Neural progenitor cell (in vitro differentiated cells): ENCODE measurements at regions not wholly inside any gene's neighbourhood (a gene's known extent, or its start where the extent isn't known, plus 50 kb on each side); places are given as distances from the start of the nearest gene placed in this dataset.

Source experiments
- DNase-seq: peaks from one replicate; pipeline ENCODE4 v3.0.0-alpha.2; 2016; ENCODE audit warnings: low spot score
- H2AFZ ChIP-seq: fragments of 200-600 bp; sonication (generic); replicated peaks from 2 replicates; pipeline ENCODE4 v1.6.1; 2016; ENCODE audit warnings: antibody characterized with exemption
- H3F3A ChIP-seq: fragments of 200-600 bp; sonication (generic); 2 replicates; pipeline ENCODE4 v1.6.1; 2016; ENCODE audit warnings: antibody characterized with exemption, low read depth
- H3K27ac ChIP-seq: fragments of 200-600 bp; sonication (generic); 2 replicates; pipeline ENCODE4 v1.5.1; 2016; ENCODE audit warnings: mild to moderate bottlenecking
- H3K27me3 ChIP-seq: fragments of 200-600 bp; sonication (generic); 2 replicates; pipeline ENCODE4 v1.6.1; 2016; ENCODE audit warnings: mild to moderate bottlenecking, moderate library complexity
- H3K36me3 ChIP-seq: fragments of 200-600 bp; sonication (generic); 2 replicates; pipeline ENCODE4 v1.5.1; 2016
- H3K4me1 ChIP-seq: fragments of 200-600 bp; sonication (generic); 2 replicates; pipeline ENCODE4 v1.6.1; 2016; ENCODE audit warnings: mixed run types
- H3K4me2 ChIP-seq: fragments of 200-600 bp; sonication (generic); 2 replicates; pipeline ENCODE4 v1.6.1; 2016
- H3K4me3 ChIP-seq: fragments of 200-600 bp; sonication (generic); 2 replicates; pipeline ENCODE4 v1.5.1; 2016
- H3K79me2 ChIP-seq: fragments of 200-600 bp; sonication (generic); 2 replicates; pipeline ENCODE4 v1.6.1; 2016; ENCODE audit warnings: low read depth
- H3K9ac ChIP-seq: fragments of 200-600 bp; sonication (generic); 2 replicates; pipeline ENCODE4 v1.6.1; 2016
- H3K9me3 ChIP-seq: fragments of 200-600 bp; sonication (generic); 2 replicates; pipeline ENCODE4 v1.5.1; 2016; ENCODE audit warnings: low read depth
- H4K20me1 ChIP-seq: fragments of 200-600 bp; sonication (generic); 2 replicates; pipeline ENCODE4 v1.6.1; 2016; ENCODE audit warnings: low read depth
- H3K27ac Mint-ChIP-seq: 3 replicates; pipeline ENCODE4 v1.8.0; 2021; ENCODE audit warnings: mixed read lengths
- H3K27me3 Mint-ChIP-seq: 2 replicates; pipeline ENCODE4 v1.8.0; 2022; ENCODE audit warnings: low read depth, mild to moderate bottlenecking, inconsistent platforms, moderate library complexity, mixed read lengths; ENCODE audit not compliant: insufficient read depth
- H3K36me3 Mint-ChIP-seq: 3 replicates; pipeline ENCODE4 v1.8.0; 2021; ENCODE audit warnings: mixed read lengths
- H3K4me1 Mint-ChIP-seq: 3 replicates; pipeline ENCODE4 v1.8.0; 2021; ENCODE audit warnings: mixed read lengths
- H3K4me3 Mint-ChIP-seq: 3 replicates; pipeline ENCODE4 v1.8.0; 2021; ENCODE audit warnings: mild to moderate bottlenecking, moderate library complexity, mixed read lengths
- H3K9me3 Mint-ChIP-seq: 3 replicates; pipeline ENCODE4 v1.8.0; 2020; ENCODE audit warnings: mixed read lengths
- EZH2 ChIP-seq: fragments of 200-600 bp; sonication (generic); IDR thresholded peaks from 2 replicates; pipeline ENCODE4 v1.6.1; 2017; ENCODE audit warnings: antibody characterized with exemption, mild to moderate bottlenecking, moderate library complexity
- EZH2phosphoT487 ChIP-seq: fragments of 200-600 bp; sonication (generic); IDR thresholded peaks from 2 replicates; pipeline ENCODE4 v1.6.1; 2017; ENCODE audit warnings: antibody characterized with exemption
- TF ChIP-seq, protein P1 (sequence below): fragments of 200-600 bp; sonication (generic); IDR thresholded peaks from 2 replicates; pipeline ENCODE4 v1.5.1; 2017; ENCODE audit warnings: antibody characterized with exemption, mild to moderate bottlenecking

DNA sequence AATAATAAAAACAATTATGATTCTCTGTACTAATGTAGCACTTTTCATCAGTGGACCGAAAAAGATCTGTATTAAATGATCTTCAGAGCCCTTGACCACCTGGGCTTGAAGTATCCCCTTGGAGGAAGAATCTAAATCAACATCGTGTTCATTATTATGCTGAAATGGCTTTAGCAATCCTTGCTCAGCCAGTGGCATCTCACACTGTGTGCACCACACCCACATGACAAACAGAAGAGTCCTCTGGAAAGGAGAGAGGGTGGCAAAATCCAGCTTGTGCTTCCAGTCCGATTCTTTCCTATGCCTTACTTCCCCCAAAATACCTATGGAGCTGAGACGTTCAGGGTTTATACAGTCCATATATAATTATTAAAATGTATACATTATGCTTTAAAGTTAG lies 318.5 kb upstream of the RUNX1 start:
- no peaks in the 10 kb centered on the region for H3K79me2 ChIP-seq
- H3K27me3 ChIP-seq = no peaks in the 10 kb centered on the region
- TF ChIP-seq EZH2 = no peak
- no peak for TF ChIP-seq EZH2phosphoT487
- TF ChIP-seq, protein P1, sequence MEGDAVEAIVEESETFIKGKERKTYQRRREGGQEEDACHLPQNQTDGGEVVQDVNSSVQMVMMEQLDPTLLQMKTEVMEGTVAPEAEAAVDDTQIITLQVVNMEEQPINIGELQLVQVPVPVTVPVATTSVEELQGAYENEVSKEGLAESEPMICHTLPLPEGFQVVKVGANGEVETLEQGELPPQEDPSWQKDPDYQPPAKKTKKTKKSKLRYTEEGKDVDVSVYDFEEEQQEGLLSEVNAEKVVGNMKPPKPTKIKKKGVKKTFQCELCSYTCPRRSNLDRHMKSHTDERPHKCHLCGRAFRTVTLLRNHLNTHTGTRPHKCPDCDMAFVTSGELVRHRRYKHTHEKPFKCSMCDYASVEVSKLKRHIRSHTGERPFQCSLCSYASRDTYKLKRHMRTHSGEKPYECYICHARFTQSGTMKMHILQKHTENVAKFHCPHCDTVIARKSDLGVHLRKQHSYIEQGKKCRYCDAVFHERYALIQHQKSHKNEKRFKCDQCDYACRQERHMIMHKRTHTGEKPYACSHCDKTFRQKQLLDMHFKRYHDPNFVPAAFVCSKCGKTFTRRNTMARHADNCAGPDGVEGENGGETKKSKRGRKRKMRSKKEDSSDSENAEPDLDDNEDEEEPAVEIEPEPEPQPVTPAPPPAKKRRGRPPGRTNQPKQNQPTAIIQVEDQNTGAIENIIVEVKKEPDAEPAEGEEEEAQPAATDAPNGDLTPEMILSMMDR = no peak
- H3F3A ChIP-seq = no peaks in the 10 kb centered on the region
- H3K4me1 Mint-ChIP-seq = no peaks in the 10 kb centered on the region
- H3K36me3 Mint-ChIP-seq = no peaks in the 10 kb centered on the region
- H3K4me3 Mint-ChIP-seq = no peak overlapping the region
- H2AFZ ChIP-seq = no peak overlapping the region
- H3K4me1 ChIP-seq = no peaks in the 10 kb centered on the region
- H3K27ac Mint-ChIP-seq = no peak overlapping the region
- no peak overlapping the region for H3K9ac ChIP-seq
- no peaks in the 10 kb centered on the region for H3K9me3 ChIP-seq
- no peak for DNase-seq
- H3K36me3 ChIP-seq = no peaks in the 10 kb centered on the region
- no peak overlapping the region for H3K4me3 ChIP-seq
- H3K27me3 Mint-ChIP-seq = peaks cover 8% of the 10 kb centered on the region
- H3K9me3 Mint-ChIP-seq = no peaks in the 10 kb centered on the region
- H3K4me2 ChIP-seq = no peak overlapping the region
- H3K27ac ChIP-seq = no peak overlapping the region
- H4K20me1 ChIP-seq = no peaks in the 10 kb centered on the region

DNA sequence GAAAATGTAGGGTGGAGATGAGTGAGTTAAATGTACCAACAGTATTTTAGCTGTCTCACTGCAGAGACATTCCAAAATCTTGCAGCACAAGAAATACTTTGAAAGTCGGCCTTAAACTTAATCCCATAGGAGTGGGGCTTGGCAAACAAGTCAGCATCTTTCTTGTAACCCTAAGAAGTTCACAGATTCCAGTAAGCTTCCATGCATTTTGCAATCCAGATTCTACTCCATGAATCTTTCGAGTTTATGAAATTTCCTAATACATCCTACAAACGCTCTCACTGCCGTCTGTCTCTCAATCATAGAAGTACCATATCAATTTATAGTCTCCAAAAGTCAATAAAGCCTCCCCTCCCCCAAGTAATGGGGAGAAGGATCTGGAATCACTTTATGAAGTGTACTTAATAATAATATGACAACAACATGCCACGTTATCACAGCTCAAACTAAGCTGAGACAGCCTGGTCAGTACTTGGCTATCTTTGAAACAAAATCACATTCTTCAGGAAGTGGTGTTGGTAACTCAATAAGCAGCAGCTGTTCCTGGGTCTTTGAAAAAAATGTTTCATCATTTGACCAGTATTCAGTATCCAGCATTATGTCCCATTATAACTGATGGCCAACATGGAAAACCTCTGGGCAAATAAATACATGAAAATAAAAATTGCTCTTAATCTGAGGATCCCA lies 317.4 kb upstream of the RUNX1 start:
- Histone ChIP-seq H3K9ac (no peak overlapping the region), H3K4me2 (no peak overlapping the region), H3K4me1 (no peaks in the 10 kb centered on the region), H3K4me3 (no peak overlapping the region), H2AFZ (no peak overlapping the region), H3F3A (no peaks in the 10 kb centered on the region), H3K79me2 (no peaks in the 10 kb centered on the region), H3K9me3 (no peaks in the 10 kb centered on the region), H3K27ac (no peak overlapping the region), H4K20me1 (no peaks in the 10 kb centered on the region), H3K27me3 (no peaks in the 10 kb centered on the region), H3K36me3 (no peaks in the 10 kb centered on the region)
- Mint-ChIP-seq H3K4me3 (no peak overlapping the region), H3K4me1 (no peaks in the 10 kb centered on the region), H3K9me3 (no peaks in the 10 kb centered on the region), H3K27me3 (peaks cover 8% of the 10 kb centered on the region), H3K36me3 (no peaks in the 10 kb centered on the region), H3K27ac (no peak overlapping the region)
- no peak for DNase-seq
- TF ChIP-seq EZH2 (no peak), EZH2phosphoT487 (no peak)
- TF ChIP-seq, protein P1 = no peak

DNA sequence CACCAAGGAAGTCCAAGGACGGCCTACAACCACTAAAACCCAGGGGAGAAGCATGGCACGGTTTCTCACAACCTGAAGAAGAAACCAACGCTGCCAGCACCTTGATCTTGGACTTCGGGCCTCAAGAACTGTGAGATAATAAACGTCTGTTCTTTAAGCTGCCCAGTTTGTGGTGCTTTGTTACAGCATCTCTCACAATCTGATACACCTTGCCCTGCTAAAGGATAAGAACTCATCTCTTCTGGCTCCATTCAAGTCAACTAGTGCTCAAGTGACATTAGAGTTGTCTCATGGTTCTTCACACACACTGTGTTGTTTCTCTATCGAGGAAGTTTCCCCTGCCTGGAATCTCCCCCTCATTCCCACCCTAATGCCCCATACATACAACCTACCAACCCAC lies 314.4 kb upstream of the RUNX1 start:
- Mint-ChIP-seq H3K9me3 (no peaks in the 10 kb centered on the region), H3K36me3 (no peaks in the 10 kb centered on the region), H3K27ac (no peak overlapping the region), H3K4me3 (no peak overlapping the region), H3K4me1 (no peaks in the 10 kb centered on the region), H3K27me3 (peaks cover 5% of the 10 kb centered on the region)
- Histone ChIP-seq H3K4me3 (no peak overlapping the region), H3K79me2 (no peaks in the 10 kb centered on the region), H3K9me3 (no peaks in the 10 kb centered on the region), H3K27me3 (no peaks in the 10 kb centered on the region), H3K9ac (no peak overlapping the region), H3K36me3 (no peaks in the 10 kb centered on the region), H4K20me1 (no peaks in the 10 kb centered on the region), H3K27ac (no peak overlapping the region), H2AFZ (no peak overlapping the region), H3K4me1 (no peaks in the 10 kb centered on the region), H3K4me2 (no peak overlapping the region), H3F3A (no peaks in the 10 kb centered on the region)
- no peak for TF ChIP-seq EZH2
- TF ChIP-seq, protein P1 = no peak
- DNase-seq = no peak
